ENCODE measurements at regions not wholly inside any gene's neighbourhood (a gene's known extent, or its start where the extent isn't known, plus 50 kb on each side); places are given as distances from the start of the nearest gene placed in this dataset.

GRCh38 chr1:56145581-56145980 lies 433.8 kb downstream of the PLPP3 start:
- CTCF ChIA-PET (ENCODE audit: low intra/inter-chr PET ratio, low total read pairs) = no interaction called here
- H3K4me1 ChIP-seq (ENCODE audit: insufficient read depth, low read length) = no peaks in the 10 kb centered on the region
- no peak overlapping the region for H3K4me3 ChIP-seq (replicated peaks in 1 of 3; ENCODE audit: insufficient read depth in 1 of 3, low read depth in 2 of 3, low read length in 3 of 3)
- H3K27ac ChIP-seq (ENCODE audit: extremely low read length, insufficient read depth, low read length) = no peak overlapping the region
- POLR2A ChIA-PET = no interaction called here
- H3K79me2 ChIP-seq (ENCODE audit: insufficient read depth, low read length) = no peaks in the 10 kb centered on the region
- ATAC-seq (no peak), FAIRE-seq (no peak), DNase-seq (ENCODE audit: low spot score) (no peak)
- no peaks in the 10 kb centered on the region for H3K36me3 ChIP-seq (replicated peaks in 1 of 2; ENCODE audit: control insufficient read depth in 1 of 2, insufficient read depth in 2 of 2, low read length in 2 of 2)
- no peak overlapping the region for H2AFZ ChIP-seq (ENCODE audit: low read length)
- intact Hi-C loops (cut with micrococcal nuclease; ENCODE audit: unreplicated experiment) = no loop called here
- WGBS (ENCODE audit: low lambda C conversion rate) = 20% methylated on average over 1 of the region's 1 CpG
- no peak overlapping the region for H3K9ac ChIP-seq (ENCODE audit: insufficient read depth, low read depth, low read length)
- H4K20me1 ChIP-seq (ENCODE audit: insufficient read depth, low read length) = no peaks in the 10 kb centered on the region
- TF ChIP-seq ZNF598 (CRISPR knock-in tag; IDR thresholded peaks at IDR 0.05; ENCODE audit: borderline replicate concordance) (no peak), KLF16 (CRISPR knock-in tag; IDR thresholded peaks at IDR 0.05) (no peak), MBD4 (IDR thresholded peaks at IDR 0.05; ENCODE audit: borderline replicate concordance, low read length) (no peak), PATZ1 (CRISPR knock-in tag; IDR thresholded peaks at IDR 0.05) (no peak), ATF7 (IDR thresholded peaks at IDR 0.05) (no peak), ATF7 (CRISPR knock-in tag; IDR thresholded peaks at IDR 0.05) (no peak), ZBTB7B (CRISPR knock-in tag; IDR thresholded peaks at IDR 0.05) (no peak), KDM1A (CRISPR knock-in tag; IDR thresholded peaks at IDR 0.05) (no peak), FOXK1 (CRISPR knock-in tag; IDR thresholded peaks at IDR 0.05; ENCODE audit: borderline replicate concordance, low read depth) (no peak), EP300 (IDR thresholded peaks at IDR 0.05; ENCODE audit: low read depth in 2 of 2, low read length in 2 of 2) (no peak), EP300 (CRISPR knock-in tag; IDR thresholded peaks at IDR 0.05; ENCODE audit: borderline replicate concordance) (no peak), GABPA (IDR thresholded peaks at IDR 0.05; ENCODE audit: low read depth, low read length) (no peak), GABPA (CRISPR knock-in tag; IDR thresholded peaks at IDR 0.05; ENCODE audit: low read depth) (no peak), STAT5B (CRISPR knock-in tag; IDR thresholded peaks at IDR 0.05) (no peak), ATF1 (CRISPR knock-in tag; IDR thresholded peaks at IDR 0.05) (no peak)
- TF ChIP-seq, protein P1, sequence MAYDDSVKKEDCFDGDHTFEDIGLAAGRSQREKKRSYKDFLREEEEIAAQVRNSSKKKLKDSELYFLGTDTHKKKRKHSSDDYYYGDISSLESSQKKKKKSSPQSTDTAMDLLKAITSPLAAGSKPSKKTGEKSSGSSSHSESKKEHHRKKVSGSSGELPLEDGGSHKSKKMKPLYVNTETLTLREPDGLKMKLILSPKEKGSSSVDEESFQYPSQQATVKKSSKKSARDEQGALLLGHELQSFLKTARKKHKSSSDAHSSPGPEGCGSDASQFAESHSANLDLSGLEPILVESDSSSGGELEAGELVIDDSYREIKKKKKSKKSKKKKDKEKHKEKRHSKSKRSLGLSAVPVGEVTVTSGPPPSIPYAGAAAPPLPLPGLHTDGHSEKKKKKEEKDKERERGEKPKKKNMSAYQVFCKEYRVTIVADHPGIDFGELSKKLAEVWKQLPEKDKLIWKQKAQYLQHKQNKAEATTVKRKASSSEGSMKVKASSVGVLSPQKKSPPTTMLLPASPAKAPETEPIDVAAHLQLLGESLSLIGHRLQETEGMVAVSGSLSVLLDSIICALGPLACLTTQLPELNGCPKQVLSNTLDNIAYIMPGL (CRISPR knock-in tag; IDR thresholded peaks at IDR 0.05; ENCODE audit: borderline replicate concordance in 1 of 2, low read depth in 1 of 2) = no peak
- in situ Hi-C loops (cut with HindIII; ENCODE audit: extremely low pct_ligation_motif_present, low pct_unique_long_range_greater_than_20kb) = no loop called here
- no peaks in the 10 kb centered on the region for H3K27me3 ChIP-seq (ENCODE audit: control insufficient read depth in 1 of 2, insufficient read depth in 2 of 2, low read length in 2 of 2)
- no peak overlapping the region for H3K4me2 ChIP-seq (ENCODE audit: low read depth, low read length)
- no TSS peak for BruUV-seq (replicated peaks)
- no peaks in the 10 kb centered on the region for H3K9me3 ChIP-seq (ENCODE audit: low read length)
